NCI-H69 (cell line): ENCODE measurements at regions not wholly inside any gene's neighbourhood (a gene's known extent, or its start where the extent isn't known, plus 50 kb on each side); places are given as distances from the start of the nearest gene placed in this dataset.
A peak's percentile ranks its signal among the peaks of the same experiment; 100 is the strongest.

Experiments
- DNase-seq: peaks from one replicate; lab custom pipeline; 2025; lab: John Stamatoyannopoulos, UW

GRCh38 chr4:54152846-54153600, 53.1 kb downstream of the GSX2 start:
- no peak for DNase-seq

- peak; percentile 2 for DNase-seq
These were observed 56.0 kb downstream of the GSX2 start for GRCh38 chr4:54155936-54156335.

GRCh38 chr4:54157606-54158005, 57.6 kb downstream of the GSX2 start:
- no peak for DNase-seq

- no peak for DNase-seq
These were observed 59.6 kb downstream of the GSX2 start for GRCh38 chr4:54159543-54159942.

GRCh38 chr4:54165011-54165410, 64.1 kb upstream of the PDGFRA start:
- no peak for DNase-seq

GRCh38 chr4:54165438-54165837, 63.7 kb upstream of the PDGFRA start:
- DNase-seq, result no peak

GRCh38 chr4:54167508-54167907, 61.6 kb upstream of the PDGFRA start:
- DNase-seq, result no peak

GRCh38 chr4:54169176-54169575, 59.9 kb upstream of the PDGFRA start:
- DNase-seq, result no peak

GRCh38 chr4:54172156-54172555, 56.9 kb upstream of the PDGFRA start:
- no peak for DNase-seq

GRCh38 chr4:54173281-54173912, 55.7 kb upstream of the PDGFRA start:
- no peak for DNase-seq

GRCh38 chr4:54176202-54176601, 52.9 kb upstream of the PDGFRA start:
- DNase-seq, result no peak
